HCT116 (cell line): ENCODE measurements at regions not wholly inside any gene's neighbourhood (a gene's known extent, or its start where the extent isn't known, plus 50 kb on each side); places are given as distances from the start of the nearest gene placed in this dataset.

Source experiments
- ATAC-seq: fragments of 200-7000 bp; cut with Tn5 transposase; 2 replicates; pipeline ENCODE4 v1.9.1; 2020; ENCODE audit warnings: mild to moderate bottlenecking, moderate library complexity
- BruUV-seq: library from RNA; stranded (reverse); fragments of 400-500 nt; replicated peaks from 2 replicates; lab custom pipeline; 2021; lab: Mats Ljungman, UMichigan
- CTCF ChIA-PET: fragments of 300-600 bp; sonication (Branson Sonifier 250); formaldehyde crosslinking; loops from one replicate; lab custom pipeline; 2021; ENCODE audit warnings: antibody characterized with exemption; lab: Charles Lee
- POLR2A ChIA-PET: fragments of 300-600, 350-600 bp; sonication (Branson Sonifier 250); formaldehyde crosslinking; loops from one replicate; lab custom pipeline; 2021; ENCODE audit warnings: antibody characterized with exemption; lab: Charles Lee
- RAD21 ChIA-PET, 2 experiments: fragments of 300-600 bp; sonication (Branson Sonifier 250); formaldehyde crosslinking; loops; one replicate each; lab custom pipeline; 2023; ENCODE audit warnings: low total read pairs in 2 of 2; ENCODE audit not compliant: uncharacterized antibody in 2 of 2, unreplicated experiment in 2 of 2, low non-redundant PET in 1 of 2; lab: Charles Lee
- DNase-seq: peaks from one replicate; pipeline ENCODE4 v3.0.0-alpha.2; 2010; ENCODE audit warnings: low read depth, low spot score
- H2AFZ ChIP-seq: fragments of 200-600 bp; shearing (Covaris generic), sonication (generic); 2 replicates; pipeline ENCODE4 v1.6.1; 2017; ENCODE audit warnings: low read depth, mixed run types, mixed read lengths, antibody characterized with exemption, low read length; ENCODE audit not compliant: poor library complexity, severe bottlenecking
- H3K27ac ChIP-seq: 2 replicates; pipeline ENCODE4 v1.5.1; 2012; ENCODE audit warnings: low read depth, low read length
- H3K27me3 ChIP-seq: fragments of 200-600 bp; sonication (generic); 2 replicates; pipeline ENCODE4 v1.6.1; 2016; ENCODE audit warnings: mixed run types, low read length, mixed read lengths; ENCODE audit not compliant: insufficient read depth
- H3K36me3 ChIP-seq, 2 experiments: fragments of 200-500 bp in 1 of 2; fragments of 200-600 bp in 1 of 2; sonication (Bioruptor generic) in 1 of 2; sonication (generic) in 1 of 2; 2 replicates each; pipeline versions ENCODE4 v1.5.1 to v1.6.1; 2014 to 2016; ENCODE audit warnings: low read length in 2 of 2, inconsistent platforms in 1 of 2, mixed read lengths in 1 of 2, mixed run types in 1 of 2; ENCODE audit not compliant: insufficient read depth in 2 of 2, control insufficient read depth in 1 of 2
- H3K4me1 ChIP-seq, 2 experiments: fragments of 200-600 bp in 1 of 2; sonication (generic) in 1 of 2; 2 replicates each; pipeline versions ENCODE4 v1.5.1 to v1.6.1; 2012 to 2017; ENCODE audit warnings: low read length in 2 of 2, inconsistent platforms in 1 of 2, mild to moderate bottlenecking in 1 of 2, mixed read lengths in 1 of 2, mixed run types in 1 of 2, moderate library complexity in 1 of 2; ENCODE audit not compliant: insufficient read depth in 2 of 2, control insufficient read depth in 1 of 2
- H3K4me2 ChIP-seq: fragments of 200-600 bp; sonication (generic); 2 replicates; pipeline ENCODE4 v1.6.1; 2017; ENCODE audit warnings: mixed run types, low read length, mixed read lengths
- H3K4me3 ChIP-seq, 2 experiments: fragments of 200-600 bp in 1 of 2; sonication (generic) in 1 of 2; replicated peaks in 1 of 2; 2 replicates each; pipeline ENCODE4 v1.5.1; 2011 to 2016; ENCODE audit warnings: low read length in 2 of 2, control low read depth in 1 of 2, low read depth in 1 of 2, mild to moderate bottlenecking in 1 of 2, mixed read lengths in 1 of 2, mixed run types in 1 of 2
- H3K79me2 ChIP-seq: fragments of 200-600 bp; sonication (generic); 2 replicates; pipeline ENCODE4 v1.6.1; 2017; ENCODE audit warnings: mild to moderate bottlenecking, mixed run types, low read length, moderate library complexity, mixed read lengths; ENCODE audit not compliant: insufficient read depth
- H3K9ac ChIP-seq: fragments of 200-600 bp; sonication (generic); 2 replicates; pipeline ENCODE4 v1.6.1; 2016; ENCODE audit warnings: low read length, mixed read lengths
- H3K9me2 ChIP-seq: fragments of 200-600 bp; sonication (generic), shearing (Covaris generic); 2 replicates; pipeline ENCODE4 v1.6.1; 2017; ENCODE audit warnings: mixed run types, mild to moderate bottlenecking, moderate library complexity; ENCODE audit not compliant: insufficient read depth
- H3K9me3 ChIP-seq, 2 experiments: fragments of 200-500 bp in 1 of 2; fragments of 200-600 bp in 1 of 2; sonication (Bioruptor generic) in 1 of 2; sonication (generic) in 1 of 2; 2 replicates each; pipeline ENCODE4 v1.6.1; 2014 to 2017; ENCODE audit warnings: low read length in 2 of 2, mixed read lengths in 2 of 2, inconsistent platforms in 1 of 2, low read depth in 1 of 2, mild to moderate bottlenecking in 1 of 2, mixed run types in 1 of 2, moderate library complexity in 1 of 2; ENCODE audit not compliant: control insufficient read depth in 1 of 2, insufficient read depth in 1 of 2
- H4K20me1 ChIP-seq: fragments of 200-600 bp; sonication (generic), shearing (Covaris generic); 2 replicates; pipeline ENCODE4 v1.6.1; 2017; ENCODE audit warnings: mixed run types, mild to moderate bottlenecking, moderate library complexity; ENCODE audit not compliant: insufficient read depth
- ATF3 ChIP-seq: IDR thresholded peaks from 2 replicates; pipeline ENCODE4 v1.6.1; 2012
- CBX3 ChIP-seq: IDR thresholded peaks from 2 replicates; pipeline ENCODE4 v1.6.1; 2012; ENCODE audit warnings: low read depth
- CEBPB ChIP-seq: IDR thresholded peaks from 2 replicates; pipeline ENCODE4 v1.6.1; 2012; ENCODE audit warnings: low read depth
- EGR1 ChIP-seq: IDR thresholded peaks from 2 replicates; pipeline ENCODE4 v1.6.1; 2012; ENCODE audit warnings: low read depth
- ELF1 ChIP-seq: IDR thresholded peaks from 2 replicates; pipeline ENCODE4 v1.6.1; 2012; ENCODE audit warnings: low read depth, borderline replicate concordance
- EZH2 ChIP-seq: fragments of 200-600 bp; sonication (generic); IDR thresholded peaks from 2 replicates; pipeline ENCODE4 v1.6.1; 2017; ENCODE audit warnings: antibody characterized with exemption, mixed run types
- EZH2phosphoT487 ChIP-seq: fragments of 200-600 bp; IDR thresholded peaks from 2 replicates; pipeline ENCODE4 v1.6.1; 2018; ENCODE audit warnings: antibody characterized with exemption, borderline replicate concordance
- FOSL1 ChIP-seq: IDR thresholded peaks from 2 replicates; pipeline ENCODE4 v1.6.1; 2012; ENCODE audit warnings: low read depth
- POLR2AphosphoS5 ChIP-seq: IDR thresholded peaks from 2 replicates; pipeline ENCODE4 v1.6.1; 2011; ENCODE audit warnings: mild to moderate bottlenecking, low read depth, low read length, moderate library complexity
- RAD21 ChIP-seq: IDR thresholded peaks from 2 replicates; pipeline ENCODE4 v1.6.1; 2012; ENCODE audit warnings: low read depth, mild to moderate bottlenecking
- SIN3A ChIP-seq: IDR thresholded peaks from 2 replicates; pipeline ENCODE4 v1.6.1; 2012; ENCODE audit warnings: low read depth
- SP1 ChIP-seq: IDR thresholded peaks from 2 replicates; pipeline ENCODE4 v1.6.1; 2012; ENCODE audit warnings: low read depth
- SRF ChIP-seq: IDR thresholded peaks from 2 replicates; pipeline ENCODE4 v1.6.1; 2012; ENCODE audit warnings: low read depth
- TCF7L2 ChIP-seq: IDR thresholded peaks from 2 replicates; pipeline ENCODE4 v1.7.0; 2011; ENCODE audit warnings: borderline replicate concordance, inconsistent platforms; ENCODE audit not compliant: insufficient read depth, insufficient read length; ENCODE audit errors: extremely low read depth
- ZFX ChIP-seq: fragments of 450-650 bp; IDR thresholded peaks from 2 replicates; pipeline ENCODE4 v1.6.1; 2017
- intact Hi-C: fragments of 100-400 bp; cut with micrococcal nuclease; formaldehyde crosslinking; loops from 2 replicates; pipeline ENCODE4 v1.10.0; 2022
- TF ChIP-seq, protein P1 (sequence below), 3 experiments: fragments of 200-600 bp in 1 of 3; sonication (generic) in 1 of 3; IDR thresholded peaks in 2 of 3; conservative IDR thresholded peaks in 1 of 3; 2 replicates each; pipeline ENCODE4 v1.5.1; 2012 to 2017; ENCODE audit warnings: low read depth in 2 of 3, low read length in 2 of 3, antibody characterized with exemption in 1 of 3, borderline replicate concordance in 1 of 3, control low read depth in 1 of 3, mild to moderate bottlenecking in 1 of 3, mixed read lengths in 1 of 3, mixed run types in 1 of 3, moderate library complexity in 1 of 3; ENCODE audit not compliant: insufficient read depth in 1 of 3
- TF ChIP-seq, protein P2 (sequence below): IDR thresholded peaks from 2 replicates; pipeline ENCODE4 v1.6.1; 2011; ENCODE audit warnings: mild to moderate bottlenecking, low read length, moderate library complexity; ENCODE audit not compliant: insufficient replicate concordance; ENCODE audit errors: extremely low read depth
- TF ChIP-seq, protein P3 (sequence below): IDR thresholded peaks from 2 replicates; pipeline ENCODE4 v1.6.1; 2012

GRCh38 chr17:33499040-33499439, 205.9 kb upstream of the ASIC2 start (continued):
- TF ChIP-seq, protein P1, sequence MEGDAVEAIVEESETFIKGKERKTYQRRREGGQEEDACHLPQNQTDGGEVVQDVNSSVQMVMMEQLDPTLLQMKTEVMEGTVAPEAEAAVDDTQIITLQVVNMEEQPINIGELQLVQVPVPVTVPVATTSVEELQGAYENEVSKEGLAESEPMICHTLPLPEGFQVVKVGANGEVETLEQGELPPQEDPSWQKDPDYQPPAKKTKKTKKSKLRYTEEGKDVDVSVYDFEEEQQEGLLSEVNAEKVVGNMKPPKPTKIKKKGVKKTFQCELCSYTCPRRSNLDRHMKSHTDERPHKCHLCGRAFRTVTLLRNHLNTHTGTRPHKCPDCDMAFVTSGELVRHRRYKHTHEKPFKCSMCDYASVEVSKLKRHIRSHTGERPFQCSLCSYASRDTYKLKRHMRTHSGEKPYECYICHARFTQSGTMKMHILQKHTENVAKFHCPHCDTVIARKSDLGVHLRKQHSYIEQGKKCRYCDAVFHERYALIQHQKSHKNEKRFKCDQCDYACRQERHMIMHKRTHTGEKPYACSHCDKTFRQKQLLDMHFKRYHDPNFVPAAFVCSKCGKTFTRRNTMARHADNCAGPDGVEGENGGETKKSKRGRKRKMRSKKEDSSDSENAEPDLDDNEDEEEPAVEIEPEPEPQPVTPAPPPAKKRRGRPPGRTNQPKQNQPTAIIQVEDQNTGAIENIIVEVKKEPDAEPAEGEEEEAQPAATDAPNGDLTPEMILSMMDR (IDR thresholded peaks at IDR 0.05 in 2 of 3, conservative IDR thresholded peaks at IDR 0.05 in 1 of 3; ENCODE audit: borderline replicate concordance in 1 of 3, insufficient read depth in 1 of 3, low read depth in 2 of 3, low read length in 2 of 3), result no peak
- TF ChIP-seq CBX3 (no peak), EGR1 (no peak), SP1 (no peak)
- TF ChIP-seq, protein P2, sequence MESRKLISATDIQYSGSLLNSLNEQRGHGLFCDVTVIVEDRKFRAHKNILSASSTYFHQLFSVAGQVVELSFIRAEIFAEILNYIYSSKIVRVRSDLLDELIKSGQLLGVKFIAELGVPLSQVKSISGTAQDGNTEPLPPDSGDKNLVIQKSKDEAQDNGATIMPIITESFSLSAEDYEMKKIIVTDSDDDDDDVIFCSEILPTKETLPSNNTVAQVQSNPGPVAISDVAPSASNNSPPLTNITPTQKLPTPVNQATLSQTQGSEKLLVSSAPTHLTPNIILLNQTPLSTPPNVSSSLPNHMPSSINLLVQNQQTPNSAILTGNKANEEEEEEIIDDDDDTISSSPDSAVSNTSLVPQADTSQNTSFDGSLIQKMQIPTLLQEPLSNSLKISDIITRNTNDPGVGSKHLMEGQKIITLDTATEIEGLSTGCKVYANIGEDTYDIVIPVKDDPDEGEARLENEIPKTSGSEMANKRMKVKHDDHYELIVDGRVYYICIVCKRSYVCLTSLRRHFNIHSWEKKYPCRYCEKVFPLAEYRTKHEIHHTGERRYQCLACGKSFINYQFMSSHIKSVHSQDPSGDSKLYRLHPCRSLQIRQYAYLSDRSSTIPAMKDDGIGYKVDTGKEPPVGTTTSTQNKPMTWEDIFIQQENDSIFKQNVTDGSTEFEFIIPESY, result no peak
- TF ChIP-seq, protein P3, sequence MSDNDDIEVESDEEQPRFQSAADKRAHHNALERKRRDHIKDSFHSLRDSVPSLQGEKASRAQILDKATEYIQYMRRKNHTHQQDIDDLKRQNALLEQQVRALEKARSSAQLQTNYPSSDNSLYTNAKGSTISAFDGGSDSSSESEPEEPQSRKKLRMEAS, result no peak

- H3K4me3 ChIP-seq, result no peak overlapping the region
- no peaks in the 10 kb centered on the region for H3K9me2 ChIP-seq
- ChIA-PET CTCF (no interaction called here), RAD21 (no interaction called here), POLR2A (no interaction called here)
- no peaks in the 10 kb centered on the region for H3K27me3 ChIP-seq
- BruUV-seq, result no TSS peak
- DNase-seq (no peak), ATAC-seq (no peak)
- no peak overlapping the region for H2AFZ ChIP-seq
- H4K20me1 ChIP-seq, result no peaks in the 10 kb centered on the region
- no peak overlapping the region for H3K4me2 ChIP-seq
- H3K4me1 ChIP-seq, result no peaks in the 10 kb centered on the region
- no peaks in the 10 kb centered on the region for H3K79me2 ChIP-seq
- intact Hi-C loops, result no loop called here
- H3K36me3 ChIP-seq, result no peaks in the 10 kb centered on the region
- H3K9me3 ChIP-seq, result no peaks in the 10 kb centered on the region; a peak in 1 of 4 replicates
- no peak overlapping the region for H3K27ac ChIP-seq
- no peak overlapping the region for H3K9ac ChIP-seq
- TF ChIP-seq, protein P3, result no peak
- TF ChIP-seq ATF3, result no peak
- TF ChIP-seq POLR2AphosphoS5, result no peak
- no peak for TF ChIP-seq CEBPB
- no peak for TF ChIP-seq RAD21
- TF ChIP-seq ZFX, result no peak
- TF ChIP-seq ELF1, result no peak
- TF ChIP-seq, protein P1 (IDR thresholded peaks at IDR 0.05 in 2 of 3, conservative IDR thresholded peaks at IDR 0.05 in 1 of 3; ENCODE audit: borderline replicate concordance in 1 of 3, insufficient read depth in 1 of 3, low read depth in 2 of 3, low read length in 2 of 3), result no peak
- no peak for TF ChIP-seq SIN3A
- no peak for TF ChIP-seq CBX3
- no peak for TF ChIP-seq EZH2phosphoT487
- TF ChIP-seq SRF, result no peak
- no peak for TF ChIP-seq TCF7L2
- no peak for TF ChIP-seq EZH2
- no peak for TF ChIP-seq FOSL1
These were observed 207.1 kb upstream of the ASIC2 start for GRCh38 chr17:33500151-33500550.
